ENCODE measurements at regions not wholly inside any gene's neighbourhood (a gene's known extent, or its start where the extent isn't known, plus 50 kb on each side); places are given as distances from the start of the nearest gene placed in this dataset.

- DNase-seq: no peak
- Histone ChIP-seq H3K27me3 (ENCODE audit: low read depth) (no peaks in the 10 kb centered on the region), H3K36me3 (no peaks in the 10 kb centered on the region), H3K4me3 (no peak overlapping the region), H3K4me1 (no peaks in the 10 kb centered on the region), H3K9me3 (replicated peaks) (peaks cover 16% of the 10 kb centered on the region), H3K27ac (replicated peaks) (no peak overlapping the region)
- intact Hi-C loops (cut with micrococcal nuclease): no loop called here
- TF ChIP-seq CTCF (IDR thresholded peaks at IDR 0.05; ENCODE audit: borderline replicate concordance): no peak
Measured at GRCh38 chr13:90405301-90405700, 942.2 kb upstream of the MIR17HG start.

- TF ChIP-seq CTCF (IDR thresholded peaks at IDR 0.05; ENCODE audit: borderline replicate concordance): no peak
- Histone ChIP-seq H3K4me1 (no peaks in the 10 kb centered on the region), H3K27ac (replicated peaks) (no peak overlapping the region), H3K27me3 (ENCODE audit: low read depth) (no peaks in the 10 kb centered on the region), H3K36me3 (no peaks in the 10 kb centered on the region), H3K4me3 (no peak overlapping the region), H3K9me3 (replicated peaks) (no peaks in the 10 kb centered on the region)
- DNase-seq: no peak
- intact Hi-C loops (cut with micrococcal nuclease): no loop called here
Measured at GRCh38 chr13:90412980-90413379, 934.5 kb upstream of the MIR17HG start.

- no peak for DNase-seq
- Histone ChIP-seq H3K36me3 (no peaks in the 10 kb centered on the region), H3K4me1 (no peaks in the 10 kb centered on the region), H3K27me3 (ENCODE audit: low read depth) (no peaks in the 10 kb centered on the region), H3K27ac (replicated peaks) (no peak overlapping the region), H3K9me3 (replicated peaks) (no peaks in the 10 kb centered on the region), H3K4me3 (no peak overlapping the region)
- TF ChIP-seq CTCF (IDR thresholded peaks at IDR 0.05; ENCODE audit: borderline replicate concordance): no peak
- intact Hi-C loops (cut with micrococcal nuclease): no loop called here
Measured at GRCh38 chr13:90413548-90413947, 933.9 kb upstream of the MIR17HG start.

GRCh38 chr13:90414691-90415596 lies 932.5 kb upstream of the MIR17HG start:
- H3K36me3 ChIP-seq: no peaks in the 10 kb centered on the region
- H3K9me3 ChIP-seq (replicated peaks): no peaks in the 10 kb centered on the region
- no peak overlapping the region for H3K4me3 ChIP-seq
- H3K27me3 ChIP-seq (ENCODE audit: low read depth): no peaks in the 10 kb centered on the region
- H3K4me1 ChIP-seq: no peaks in the 10 kb centered on the region
- no peak for DNase-seq
- TF ChIP-seq CTCF (IDR thresholded peaks at IDR 0.05; ENCODE audit: borderline replicate concordance): no peak
- no peak overlapping the region for H3K27ac ChIP-seq (replicated peaks)
- intact Hi-C loops (cut with micrococcal nuclease): no loop called here

GRCh38 chr13:90415902-90416301 lies 931.6 kb upstream of the MIR17HG start:
- DNase-seq: no peak
- intact Hi-C loops (cut with micrococcal nuclease): no loop called here
- no peaks in the 10 kb centered on the region for H3K27me3 ChIP-seq (ENCODE audit: low read depth)
- no peak overlapping the region for H3K4me3 ChIP-seq
- H3K4me1 ChIP-seq: no peaks in the 10 kb centered on the region
- no peaks in the 10 kb centered on the region for H3K9me3 ChIP-seq (replicated peaks)
- H3K27ac ChIP-seq (replicated peaks): no peak overlapping the region
- no peak for TF ChIP-seq CTCF (IDR thresholded peaks at IDR 0.05; ENCODE audit: borderline replicate concordance)
- no peaks in the 10 kb centered on the region for H3K36me3 ChIP-seq

All from left ventricle myocardium inferior (tissue), 1 donor.